H9 (cell line): ENCODE measurements at regions not wholly inside any gene's neighbourhood (a gene's known extent, or its start where the extent isn't known, plus 50 kb on each side); places are given as distances from the start of the nearest gene placed in this dataset.
"Not testable (repeated sequence)": the region's sequence is repeated elsewhere in the genome, so short reads cannot be mapped to it uniquely, and the experiment has no call there.

Source experiments
- DNase-seq: peaks from one replicate; pipeline ENCODE4 v3.0.0-alpha.2; 2017
- H2AFZ ChIP-seq: one replicate; pipeline ENCODE4 v1.6.1; 2013; ENCODE audit warnings: mild to moderate bottlenecking, low read length, control low read depth, moderate library complexity
- H2AK5ac ChIP-seq: 2 replicates; pipeline ENCODE4 v1.6.1; 2013; ENCODE audit warnings: low read length, control low read depth, mixed read lengths; ENCODE audit not compliant: insufficient read length
- H2BK120ac ChIP-seq: one replicate; pipeline ENCODE4 v1.6.1; 2013; ENCODE audit warnings: low read depth, mild to moderate bottlenecking, low read length, control low read depth, inconsistent platforms; ENCODE audit not compliant: poor library complexity, severe bottlenecking
- H2BK12ac ChIP-seq: 2 replicates; pipeline ENCODE4 v1.6.1; 2013; ENCODE audit warnings: low read length, control low read depth, mixed read lengths, low read depth; ENCODE audit not compliant: insufficient read length
- H2BK15ac ChIP-seq: 2 replicates; pipeline ENCODE4 v1.6.1; 2013; ENCODE audit warnings: low read depth, low read length, control low read depth
- H2BK20ac ChIP-seq: one replicate; pipeline ENCODE4 v1.6.1; 2013; ENCODE audit warnings: low read depth, mild to moderate bottlenecking, low read length, control low read depth, inconsistent platforms; ENCODE audit not compliant: poor library complexity, severe bottlenecking
- H2BK5ac ChIP-seq: 2 replicates; pipeline ENCODE4 v1.6.1; 2013; ENCODE audit warnings: low read length, control low read depth, mixed read lengths; ENCODE audit not compliant: insufficient read length
- H3K14ac ChIP-seq: 2 replicates; pipeline ENCODE4 v1.6.1; 2013; ENCODE audit warnings: low read length, control low read depth; ENCODE audit not compliant: insufficient read depth
- H3K18ac ChIP-seq: 2 replicates; pipeline ENCODE4 v1.6.1; 2013; ENCODE audit warnings: low read depth, mild to moderate bottlenecking, mixed read lengths, low read length, control low read depth; ENCODE audit not compliant: insufficient read length
- H3K23ac ChIP-seq: 2 replicates; pipeline ENCODE4 v1.6.1; 2013; ENCODE audit warnings: low read length, control low read depth, mixed read lengths, low read depth; ENCODE audit not compliant: insufficient read length
- H3K23me2 ChIP-seq: 2 replicates; pipeline ENCODE4 v1.6.1; 2013; ENCODE audit warnings: low read depth, mild to moderate bottlenecking, mixed read lengths, low read length, control low read depth; ENCODE audit not compliant: insufficient read length, poor library complexity, severe bottlenecking
- H3K27ac ChIP-seq: 2 replicates; pipeline ENCODE4 v1.5.1; 2013; ENCODE audit warnings: low read length, control low read depth, mixed read lengths, low read depth; ENCODE audit not compliant: insufficient read length
- H3K27me3 ChIP-seq: 2 replicates; pipeline ENCODE4 v1.6.1; 2013; ENCODE audit warnings: low read length, control low read depth, inconsistent platforms; ENCODE audit not compliant: insufficient read depth
- H3K4ac ChIP-seq: 2 replicates; pipeline ENCODE4 v1.6.1; 2013; ENCODE audit warnings: low read depth, mild to moderate bottlenecking, control low read depth, inconsistent platforms, low read length, moderate library complexity
- H3K4me1 ChIP-seq: 2 replicates; pipeline ENCODE4 v1.6.1; 2013; ENCODE audit warnings: low read length, control low read depth, inconsistent platforms; ENCODE audit not compliant: insufficient read depth
- H3K4me2 ChIP-seq: 2 replicates; pipeline ENCODE4 v1.6.1; 2013; ENCODE audit warnings: low read length, control low read depth, mixed read lengths; ENCODE audit not compliant: insufficient read length, insufficient read depth
- H3K56ac ChIP-seq: 2 replicates; pipeline ENCODE4 v1.6.1; 2013; ENCODE audit warnings: low read depth, mild to moderate bottlenecking, mixed read lengths, low read length, control low read depth; ENCODE audit not compliant: insufficient read length
- H3K79me1 ChIP-seq: 2 replicates; pipeline ENCODE4 v1.6.1; 2013; ENCODE audit warnings: low read depth, mild to moderate bottlenecking, moderate library complexity, low read length, control low read depth, inconsistent platforms; ENCODE audit not compliant: insufficient read depth, poor library complexity, severe bottlenecking
- H3K79me2 ChIP-seq: 2 replicates; pipeline ENCODE4 v1.6.1; 2013; ENCODE audit warnings: low read length, control low read depth, inconsistent platforms; ENCODE audit not compliant: insufficient read depth
- H3K9ac ChIP-seq: 2 replicates; pipeline ENCODE4 v1.6.1; 2013; ENCODE audit warnings: low read length, control low read depth, mixed read lengths; ENCODE audit not compliant: insufficient read length; ENCODE audit errors: extremely low read depth
- H3K9me3 ChIP-seq: one replicate; pipeline ENCODE4 v1.6.1; 2013; ENCODE audit warnings: low read depth, low read length, inconsistent platforms; ENCODE audit not compliant: control insufficient read depth
- H3T11ph ChIP-seq: one replicate; pipeline ENCODE4 v1.6.1; 2013; ENCODE audit warnings: mild to moderate bottlenecking, low read length, control low read depth, inconsistent platforms
- H4K20me1 ChIP-seq: one replicate; pipeline ENCODE4 v1.6.1; 2013; ENCODE audit not compliant: control insufficient read depth, insufficient read length, insufficient read depth
- H4K5ac ChIP-seq: 2 replicates; pipeline ENCODE4 v1.6.1; 2013; ENCODE audit warnings: low read depth, mild to moderate bottlenecking, mixed read lengths, low read length, control low read depth; ENCODE audit not compliant: insufficient read length
- H4K8ac ChIP-seq: replicated peaks from 2 replicates; pipeline ENCODE4 v1.6.1; 2013; ENCODE audit warnings: low read length, control low read depth, mixed read lengths, low read depth; ENCODE audit not compliant: insufficient read length
- H4K91ac ChIP-seq: 2 replicates; pipeline ENCODE4 v1.6.1; 2013; ENCODE audit warnings: low read depth, mild to moderate bottlenecking, moderate library complexity, mixed read lengths, low read length, control low read depth; ENCODE audit not compliant: insufficient read length
- H3K27ac Mint-ChIP-seq, 3 experiments: 2 replicates in 2 of 3; 3 replicates in 1 of 3; pipeline ENCODE4 v1.8.0; 2020 to 2021; ENCODE audit warnings: mixed read lengths in 3 of 3, mild to moderate bottlenecking in 1 of 3, moderate library complexity in 1 of 3
- H3K27me3 Mint-ChIP-seq: 2 replicates; pipeline ENCODE4 v1.8.0; 2021; ENCODE audit warnings: low read depth, mild to moderate bottlenecking, moderate library complexity, mixed read lengths
- H3K36me3 Mint-ChIP-seq, 3 experiments: 2 replicates in 2 of 3; 3 replicates in 1 of 3; pipeline ENCODE4 v1.8.0; 2020 to 2021; ENCODE audit warnings: low read depth in 3 of 3, mixed read lengths in 3 of 3; ENCODE audit not compliant: insufficient read depth in 1 of 3
- H3K4me1 Mint-ChIP-seq, 2 experiments: 2 replicates each; pipeline ENCODE4 v1.8.0; 2020; ENCODE audit warnings: mixed read lengths in 2 of 2
- H3K4me3 Mint-ChIP-seq, 2 experiments: 2 replicates in 1 of 2; 3 replicates in 1 of 2; pipeline ENCODE4 v1.8.0; 2020 to 2021; ENCODE audit warnings: mild to moderate bottlenecking in 2 of 2, mixed read lengths in 2 of 2, moderate library complexity in 1 of 2
- H3K9me3 Mint-ChIP-seq, 2 experiments: 2 replicates in 1 of 2; 3 replicates in 1 of 2; pipeline ENCODE4 v1.8.0; 2020; ENCODE audit warnings: mild to moderate bottlenecking in 2 of 2, mixed read lengths in 2 of 2, moderate library complexity in 1 of 2
- WGBS: extraction: QIAGEN DNeasy Blood & Tissue Kit; methylation state at CpG from one replicate; pipeline ENCODE4 v1.1.7; 2013; ENCODE audit warnings: missing lambda C conversion rate, low lambda C conversion rate, mixed read lengths; ENCODE audit not compliant: insufficient read length; ENCODE audit errors: extremely low coverage; 5-methylcytosine and 5-hydroxymethylcytosine counted together

DNA sequence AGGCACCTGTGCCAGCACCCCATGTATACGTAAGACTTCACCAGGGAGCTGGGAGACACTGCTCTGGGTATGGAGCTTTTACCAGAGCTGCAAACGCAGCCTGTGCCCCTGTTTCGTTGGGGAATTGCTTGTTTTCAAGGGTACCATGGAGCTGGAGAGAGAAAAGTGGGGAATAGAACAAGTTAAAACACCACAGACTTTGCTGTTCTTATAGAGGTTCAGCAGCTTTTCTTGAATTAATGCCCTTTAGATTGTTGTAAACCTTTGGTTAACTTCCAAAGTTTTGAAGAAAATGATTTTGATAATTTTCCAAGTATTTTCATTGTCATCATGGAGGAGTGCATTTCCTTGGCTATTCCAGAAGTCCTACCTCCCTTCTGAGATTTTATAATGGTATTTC lies 131.7 kb downstream of the KBTBD2 start:
- not testable (repeated sequence) for H3K14ac ChIP-seq, H3K79me2 ChIP-seq, H3K4me3 Mint-ChIP-seq, H2BK15ac ChIP-seq, DNase-seq, H4K8ac ChIP-seq, H3K23ac ChIP-seq, H3K9ac ChIP-seq, H4K5ac ChIP-seq, H3T11ph ChIP-seq, H4K20me1 ChIP-seq, H3K4me2 ChIP-seq, H3K18ac ChIP-seq, H3K27ac ChIP-seq, H3K27ac Mint-ChIP-seq, H2BK12ac ChIP-seq, H3K56ac ChIP-seq, H2BK120ac ChIP-seq, H2AFZ ChIP-seq, H4K91ac ChIP-seq, H3K4me1 Mint-ChIP-seq, H3K27me3 Mint-ChIP-seq, H3K36me3 Mint-ChIP-seq, H3K9me3 Mint-ChIP-seq, H3K4ac ChIP-seq, H3K4me1 ChIP-seq, H3K23me2 ChIP-seq, H3K9me3 ChIP-seq, H2BK20ac ChIP-seq, H3K79me1 ChIP-seq, H2BK5ac ChIP-seq, H2AK5ac ChIP-seq
- no CpG with 5 or more reads among the region's 3 CpGs for WGBS
- peaks cover 18% of the 10 kb centered on the region; the same call in 1 of the 2 replicates for H3K27me3 ChIP-seq

DNA sequence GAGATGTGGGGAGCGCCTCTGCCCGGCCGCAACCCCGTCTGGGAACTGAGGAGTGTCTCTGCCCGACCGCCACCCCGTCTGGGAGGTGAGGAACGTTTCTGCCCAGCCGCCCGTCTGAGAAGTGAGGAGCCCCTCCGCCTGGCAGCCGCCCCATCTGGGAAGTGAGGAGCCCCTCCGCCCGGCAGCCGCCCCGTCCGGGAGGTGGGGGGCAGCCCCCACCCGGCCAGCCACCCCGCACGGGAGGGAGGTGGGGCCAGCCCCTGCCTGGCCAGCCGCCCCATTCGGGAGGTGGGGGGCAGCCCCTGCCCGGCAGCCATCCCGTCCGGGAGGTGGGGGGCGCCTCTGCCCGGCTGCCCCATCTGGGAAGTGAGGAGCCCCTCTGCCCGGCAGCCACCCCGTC lies 137.7 kb downstream of the KBTBD2 start:
- H3K14ac ChIP-seq, H2BK120ac ChIP-seq, H3K9me3 ChIP-seq, H3K27ac ChIP-seq, H2BK12ac ChIP-seq, H2BK5ac ChIP-seq, H3K4me3 Mint-ChIP-seq, H4K91ac ChIP-seq, H3K27me3 ChIP-seq, H3K4me1 Mint-ChIP-seq, H3K23me2 ChIP-seq, H3K56ac ChIP-seq, H3K9ac ChIP-seq, H2BK15ac ChIP-seq, H3K27me3 Mint-ChIP-seq, H3K4ac ChIP-seq, H3K4me1 ChIP-seq, H3K79me2 ChIP-seq, H3K18ac ChIP-seq, H4K20me1 ChIP-seq, H4K8ac ChIP-seq, DNase-seq, H3K23ac ChIP-seq, H4K5ac ChIP-seq, H3T11ph ChIP-seq, H2AK5ac ChIP-seq, H3K4me2 ChIP-seq, H3K27ac Mint-ChIP-seq, H2BK20ac ChIP-seq, H3K79me1 ChIP-seq, H2AFZ ChIP-seq: not testable (repeated sequence)
- Mint-ChIP-seq H3K36me3 (peaks cover 16 to 24% (median 23%) of the 10 kb centered on the region in 3 experiments), H3K9me3 (peaks cover 8 to 15% of the 10 kb centered on the region in 2 experiments)
- no CpG with 5 or more reads among the region's 29 CpGs for whole genome bisulfite sequencing
